ENCODE measurements at regions not wholly inside any gene's neighbourhood (a gene's known extent, or its start where the extent isn't known, plus 50 kb on each side); places are given as distances from the start of the nearest gene placed in this dataset.

DNA sequence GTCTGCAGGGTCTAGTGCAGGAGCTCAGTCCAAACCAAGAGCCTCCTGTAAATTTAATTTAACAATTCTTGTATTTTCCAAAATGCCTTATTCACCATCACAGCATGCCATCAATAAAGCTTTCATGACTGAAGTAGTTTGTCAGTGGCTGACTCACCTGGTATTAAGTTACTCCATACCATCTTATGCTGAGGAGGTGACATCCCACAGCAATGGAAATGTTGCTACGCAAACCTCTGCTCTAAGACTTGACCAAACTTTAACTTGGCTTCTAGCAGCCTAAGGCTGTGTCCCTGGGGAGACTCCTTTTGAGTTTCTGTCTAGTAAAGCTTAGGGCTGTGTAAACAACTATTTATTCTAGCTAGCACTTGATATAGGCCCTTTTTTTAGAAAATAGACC is 1231.3 kb upstream of the CDH18 start:
- TF ChIP-seq, protein P1, sequence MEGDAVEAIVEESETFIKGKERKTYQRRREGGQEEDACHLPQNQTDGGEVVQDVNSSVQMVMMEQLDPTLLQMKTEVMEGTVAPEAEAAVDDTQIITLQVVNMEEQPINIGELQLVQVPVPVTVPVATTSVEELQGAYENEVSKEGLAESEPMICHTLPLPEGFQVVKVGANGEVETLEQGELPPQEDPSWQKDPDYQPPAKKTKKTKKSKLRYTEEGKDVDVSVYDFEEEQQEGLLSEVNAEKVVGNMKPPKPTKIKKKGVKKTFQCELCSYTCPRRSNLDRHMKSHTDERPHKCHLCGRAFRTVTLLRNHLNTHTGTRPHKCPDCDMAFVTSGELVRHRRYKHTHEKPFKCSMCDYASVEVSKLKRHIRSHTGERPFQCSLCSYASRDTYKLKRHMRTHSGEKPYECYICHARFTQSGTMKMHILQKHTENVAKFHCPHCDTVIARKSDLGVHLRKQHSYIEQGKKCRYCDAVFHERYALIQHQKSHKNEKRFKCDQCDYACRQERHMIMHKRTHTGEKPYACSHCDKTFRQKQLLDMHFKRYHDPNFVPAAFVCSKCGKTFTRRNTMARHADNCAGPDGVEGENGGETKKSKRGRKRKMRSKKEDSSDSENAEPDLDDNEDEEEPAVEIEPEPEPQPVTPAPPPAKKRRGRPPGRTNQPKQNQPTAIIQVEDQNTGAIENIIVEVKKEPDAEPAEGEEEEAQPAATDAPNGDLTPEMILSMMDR (IDR thresholded peaks at IDR 0.05) = no peak
- TF ChIP-seq POLR2A (IDR thresholded peaks at IDR 0.05) = no peak
